A204.1 (cell line): ENCODE measurements at regions not wholly inside any gene's neighbourhood (a gene's known extent, or its start where the extent isn't known, plus 50 kb on each side); places are given as distances from the start of the nearest gene placed in this dataset.

ENCODE experiments used
- FAIRE-seq: peaks from 2 replicates; lab custom pipeline; 2012; peaks lifted over from hg19 to GRCh38; lab: Jason Lieb, UNC

- FAIRE-seq, result no peak
Measured at GRCh38 chr17:77446940-77447634, 306.3 kb downstream of the SEC14L1 start.

- FAIRE-seq, result no peak
Measured at GRCh38 chr17:77449373-77449907, 308.7 kb downstream of the SEC14L1 start.

- FAIRE-seq, result no peak
Measured at GRCh38 chr17:77449908-77450741, 309.4 kb downstream of the SEC14L1 start.

GRCh38 chr17:77450742-77451244, 310.0 kb downstream of the SEC14L1 start:
- no peak for FAIRE-seq

- no peak for FAIRE-seq
Measured at GRCh38 chr17:77451245-77451893, 310.6 kb downstream of the SEC14L1 start.

- no peak for FAIRE-seq
Measured at GRCh38 chr17:77451894-77452852, 311.4 kb downstream of the SEC14L1 start.

- FAIRE-seq, result no peak
Measured at GRCh38 chr17:77453613-77454241, 313.0 kb downstream of the SEC14L1 start.

GRCh38 chr17:77454242-77455095, 313.7 kb downstream of the SEC14L1 start:
- FAIRE-seq, result no peak

- FAIRE-seq, result no peak
Measured at GRCh38 chr17:77455111-77455890, 314.5 kb downstream of the SEC14L1 start.

GRCh38 chr17:77455891-77456260, 315.1 kb downstream of the SEC14L1 start:
- FAIRE-seq, result no peak

GRCh38 chr17:77456271-77456950, 315.6 kb downstream of the SEC14L1 start:
- FAIRE-seq, result no peak

GRCh38 chr17:77456951-77457548, 316.3 kb downstream of the SEC14L1 start:
- FAIRE-seq, result no peak

GRCh38 chr17:77457572-77458201, 316.9 kb downstream of the SEC14L1 start:
- FAIRE-seq, result no peak

- FAIRE-seq, result no peak
Measured at GRCh38 chr17:77458202-77459017, 317.6 kb downstream of the SEC14L1 start.

GRCh38 chr17:77459018-77459755, 318.4 kb downstream of the SEC14L1 start:
- no peak for FAIRE-seq

GRCh38 chr17:77460514-77461046, 319.8 kb downstream of the SEC14L1 start:
- FAIRE-seq, result no peak
